ENCODE measurements at regions not wholly inside any gene's neighbourhood (a gene's known extent, or its start where the extent isn't known, plus 50 kb on each side); places are given as distances from the start of the nearest gene placed in this dataset.

GRCh38 chr1:234729561-234730474, 119.8 kb upstream of the IRF2BP2 start:
- in situ Hi-C loops (cut with MboI; ENCODE audit: low pct_ligation_motif_present in 1 of 4, low pct_unique_long_range_greater_than_20kb in 1 of 4, low sequenced_read_pairs in 3 of 4) (loop anchor here (10.0 to 25.0 kb wide), 7 partner anchors 95 to 355 kb away; partner anchors contain the start of gene IRF2BP2 (in 1 of the 4)), intact Hi-C loops (cut with DNase I; ENCODE audit: low total_unique reads) (loop anchor here (10.0 kb wide), 1 partner anchor 235 kb away; no protein-coding TSS in a partner anchor)
- Histone ChIP-seq H3K4me1 (peaks cover 22 to 37% (median 27%) of the 10 kb centered on the region in 4 donors), H3K27me3 (no peaks in the 10 kb centered on the region), H3K36me3 (no peaks in the 10 kb centered on the region), H3K27ac (no peak overlapping the region), H3K9me3 (no peaks in the 10 kb centered on the region), H3K4me3 (no peak overlapping the region)
- WGBS, 2 donors (ENCODE audit: low coverage in 1 of 2), result 66 to 89% methylated on average over 5 to 18 of the region's 18 CpGs
- TF ChIP-seq CTCF (IDR thresholded peaks at IDR 0.05) (no peak), POLR2AphosphoS5 (IDR thresholded peaks at IDR 0.05) (no peak), EP300 (IDR thresholded peaks at IDR 0.05; ENCODE audit: low read depth) (no peak), POLR2A (IDR thresholded peaks at IDR 0.05) (no peak)
- no peak for DNase-seq

GRCh38 chr1:234728740-234729139, 118.8 kb upstream of the IRF2BP2 start:
- Histone ChIP-seq H3K27ac (no peak overlapping the region), H3K9me3 (no peaks in the 10 kb centered on the region), H3K36me3 (no peaks in the 10 kb centered on the region), H3K4me1 (peaks cover 28 to 45% (median 33%) of the 10 kb centered on the region in 4 donors), H3K4me3 (no peak overlapping the region), H3K27me3 (no peaks in the 10 kb centered on the region)
- WGBS, 2 donors (ENCODE audit: low coverage in 1 of 2), result 94 to 96% methylated on average over 9 to 12 of the region's 12 CpGs
- DNase-seq, result no peak
- in situ Hi-C loops (cut with MboI; ENCODE audit: low pct_ligation_motif_present in 1 of 4, low pct_unique_long_range_greater_than_20kb in 1 of 4, low sequenced_read_pairs in 3 of 4), result loop anchor here (10.0 to 25.0 kb wide), 6 partner anchors 109 to 356 kb away; partner anchors contain the start of gene IRF2BP2 (in 1 of the 4)
- intact Hi-C loops (cut with DNase I; ENCODE audit: low total_unique reads), result loop anchor here (10.0 kb wide), 1 partner anchor 234 kb away; no protein-coding TSS in a partner anchor
- TF ChIP-seq EP300 (IDR thresholded peaks at IDR 0.05; ENCODE audit: low read depth), result no peak
- TF ChIP-seq CTCF (IDR thresholded peaks at IDR 0.05), result no peak
- no peak for TF ChIP-seq POLR2AphosphoS5 (IDR thresholded peaks at IDR 0.05)
- TF ChIP-seq POLR2A (IDR thresholded peaks at IDR 0.05), result no peak

- H3K4me1 ChIP-seq, result peaks cover 43 to 60% (median 47%) of the 10 kb centered on the region in 4 donors
- 40 to 79% methylated on average over 1 to 8 of the region's 8 CpGs for WGBS, 2 donors (ENCODE audit: low coverage in 1 of 2)
Measured at GRCh38 chr1:234727018-234727940, 117.3 kb upstream of the IRF2BP2 start.

More at GRCh38 chr1:234727018-234727940, 117.3 kb upstream of the IRF2BP2 start:
- DNase-seq, result no peak
- in situ Hi-C loops (cut with MboI; ENCODE audit: low pct_ligation_motif_present in 1 of 4, low pct_unique_long_range_greater_than_20kb in 1 of 4, low sequenced_read_pairs in 3 of 4), result loop anchor here (10.0 to 25.0 kb wide), 6 partner anchors 110 to 358 kb away; partner anchors contain the start of gene IRF2BP2 (in 1 of the 4)
- Histone ChIP-seq H3K36me3 (no peaks in the 10 kb centered on the region), H3K27ac (peak overlapping the region; percentile 97 to 99 (median 98)), H3K27me3 (no peaks in the 10 kb centered on the region), H3K4me3 (no peak overlapping the region), H3K9me3 (no peaks in the 10 kb centered on the region)
- intact Hi-C loops (cut with DNase I; ENCODE audit: low total_unique reads), result loop anchor here (10.0 kb wide), 1 partner anchor 232 kb away; no protein-coding TSS in a partner anchor
- TF ChIP-seq CTCF (IDR thresholded peaks at IDR 0.05), result no peak

All from transverse colon (tissue), 4 donors.